NCI-H524 treated with DMSO at 0.1 percent for 48 hours (cell line): ENCODE measurements at regions not wholly inside any gene's neighbourhood (a gene's known extent, or its start where the extent isn't known, plus 50 kb on each side); places are given as distances from the start of the nearest gene placed in this dataset.
A peak's percentile ranks its signal among the peaks of the same experiment; 100 is the strongest.

Experiments used
- DNase-seq: peaks from one replicate; lab custom pipeline; 2025; lab: John Stamatoyannopoulos, UW

- DNase-seq: no peak
Observed at GRCh38 chrX:69027181-69028005, 137.9 kb downstream of the PJA1 start.

- DNase-seq: no peak
Observed at GRCh38 chrX:69025802-69026301, 139.4 kb downstream of the PJA1 start.

- no peak for DNase-seq
Observed at GRCh38 chrX:69024931-69025330, 140.3 kb downstream of the PJA1 start.

GRCh38 chrX:69024161-69024736 lies 141.0 kb downstream of the PJA1 start:
- no peak for DNase-seq

GRCh38 chrX:69022430-69022829 lies 142.8 kb downstream of the PJA1 start:
- no peak for DNase-seq

GRCh38 chrX:69021141-69021960 lies 143.9 kb downstream of the PJA1 start:
- peak; percentile 37 for DNase-seq

- no peak for DNase-seq
Observed at GRCh38 chrX:69020316-69020715, 144.9 kb downstream of the PJA1 start.

GRCh38 chrX:69019073-69019890 lies 146.0 kb downstream of the PJA1 start:
- DNase-seq: no peak

- DNase-seq: no peak
Observed at GRCh38 chrX:69018416-69019072, 146.7 kb downstream of the PJA1 start.

- no peak for DNase-seq
Observed at GRCh38 chrX:69016293-69016941, 148.8 kb downstream of the PJA1 start.

GRCh38 chrX:69015564-69016292 lies 149.5 kb downstream of the PJA1 start:
- DNase-seq: no peak

- DNase-seq: no peak
Observed at GRCh38 chrX:69015156-69015555, 150.1 kb downstream of the PJA1 start.

- no peak for DNase-seq
Observed at GRCh38 chrX:69014200-69014599, 151.1 kb downstream of the PJA1 start.

- DNase-seq: no peak
Observed at GRCh38 chrX:69010339-69010738, 154.9 kb downstream of the PJA1 start.

- DNase-seq: no peak
Observed at GRCh38 chrX:69000877-69001276, 164.4 kb downstream of the PJA1 start.

- DNase-seq: no peak
Observed at GRCh38 chrX:68999931-69000330, 165.3 kb downstream of the PJA1 start.

- no peak for DNase-seq
Observed at GRCh38 chrX:68999356-68999755, 165.9 kb downstream of the PJA1 start.

GRCh38 chrX:68998716-68999115 lies 166.5 kb downstream of the PJA1 start:
- DNase-seq: no peak

GRCh38 chrX:68997911-68998310 lies 167.3 kb downstream of the PJA1 start:
- no peak for DNase-seq

GRCh38 chrX:68997511-68997910 lies 167.7 kb downstream of the PJA1 start:
- DNase-seq: no peak
